Adrenal gland (tissue), 9 donors: ENCODE measurements at regions not wholly inside any gene's neighbourhood (a gene's known extent, or its start where the extent isn't known, plus 50 kb on each side); places are given as distances from the start of the nearest gene placed in this dataset.

Source experiments
- DNase-seq, 7 donors: peaks; one replicate each; pipeline ENCODE4 v3.0.0-alpha.2; 2019 to 2020
- H3K27ac ChIP-seq, 5 donors: fragments of 200-600 bp; sonication (generic) in 4 of 5; 1 replicate in 3 of 5; 2 replicates in 2 of 5; pipeline versions ENCODE4 v1.5.1 to v1.8.0; 2016 to 2020; ENCODE audit warnings: mild to moderate bottlenecking in 1 of 5
- H3K27me3 ChIP-seq: fragments of 200-600 bp; 2 replicates; pipeline ENCODE4 v1.8.0; 2021
- H3K36me3 ChIP-seq, 2 donors: fragments of 200-600 bp; replicated peaks in 1 of 2; 1 replicate in 1 of 2; 2 replicates in 1 of 2; pipeline versions ENCODE4 v1.5.1 to v1.8.0; 2018 to 2022
- H3K4me1 ChIP-seq, 2 donors: fragments of 200-600 bp; replicated peaks in 1 of 2; 1 replicate in 1 of 2; 2 replicates in 1 of 2; pipeline versions ENCODE4 v1.5.1 to v1.8.0; 2018 to 2021
- H3K4me3 ChIP-seq, 4 donors: fragments of 200-600 bp; sonication (generic) in 3 of 4; one replicate each; pipeline ENCODE4 v1.5.1; 2016 to 2018
- H3K9me3 ChIP-seq, 3 donors: fragments of 200-600 bp; sonication (generic) in 1 of 3; replicated peaks in 1 of 3; 1 replicate in 2 of 3; 2 replicates in 1 of 3; pipeline versions ENCODE4 v1.5.1 to v1.8.0; 2016 to 2021
- CTCF ChIP-seq, 6 experiments: fragments of 450-650 bp in 4 of 6; fragments of 200-600 bp in 2 of 6; sonication (generic) in 1 of 6; IDR thresholded peaks; 1 replicate in 5 of 6; 2 replicates in 1 of 6; pipeline versions ENCODE4 v1.5.1 to v1.8.0; 2016 to 2021; ENCODE audit warnings: antibody characterized with exemption in 6 of 6, mild to moderate bottlenecking in 2 of 6, moderate library complexity in 1 of 6
- POLR2A ChIP-seq, 2 donors: fragments of 450-650 bp; IDR thresholded peaks; one replicate each; pipeline ENCODE4 v1.6.1; 2017; ENCODE audit warnings: antibody characterized with exemption in 2 of 2, mild to moderate bottlenecking in 2 of 2, moderate library complexity in 1 of 2
- WGBS, 4 donors: extraction: QIAGEN DNeasy Blood & Tissue Kit in 2 of 4; methylation state at CpG; one replicate each; pipeline versions ENCODE4 v1.1.5 to v1.1.7; 2013 to 2017; 5-methylcytosine and 5-hydroxymethylcytosine counted together
- intact Hi-C, 2 donors: fragments of 100-400 bp; cut with DNase I; formaldehyde crosslinking; loops; one replicate each; pipeline versions ENCODE4 v1.14.1 to v1.15.0; 2022 to 2023
- donor health status: healthy with polysubstance abuse.
- donor health status: Bipolar disorder and iron deficiency.
- donor health status: DM: yes; HTN: yes; CAD: no.
- donor health status: DM: no; HTN: no; CAD: no.
- donor health status: DM: no; HTN: no; CAD: no.

GRCh38 chr2:239540174-239540573 is 139.4 kb upstream of the HDAC4 start:
- Histone ChIP-seq H3K27ac (no peak overlapping the region), H3K4me1 (no peaks in the 10 kb centered on the region), H3K27me3 (no peaks in the 10 kb centered on the region), H3K36me3 (no peaks in the 10 kb centered on the region), H3K9me3 (no peaks in the 10 kb centered on the region), H3K4me3 (no peak overlapping the region)
- intact Hi-C loops = no loop called here
- DNase-seq = no peak
- no peak for TF ChIP-seq POLR2A (IDR thresholded peaks at IDR 0.05)
- no peak for TF ChIP-seq CTCF (IDR thresholded peaks at IDR 0.05)
- WGBS, 4 donors = 68 to 78% (median 75%) methylated on average over 7 of the region's 7 CpGs

- H3K27me3 ChIP-seq = no peaks in the 10 kb centered on the region
- H3K4me3 ChIP-seq = no peak overlapping the region
- H3K27ac ChIP-seq = no peak overlapping the region
- TF ChIP-seq CTCF (IDR thresholded peaks at IDR 0.05) (no peak), POLR2A (IDR thresholded peaks at IDR 0.05) (no peak)
- DNase-seq = no peak
- no peaks in the 10 kb centered on the region for H3K4me1 ChIP-seq
- H3K36me3 ChIP-seq = no peaks in the 10 kb centered on the region
- no peaks in the 10 kb centered on the region for H3K9me3 ChIP-seq
- intact Hi-C loops = no loop called here
- 77 to 85% (median 82%) methylated on average over 10 to 11 of the region's 11 CpGs for WGBS, 4 donors
Observed at GRCh38 chr2:239539776-239540100, 138.9 kb upstream of the HDAC4 start.

- no peak for TF ChIP-seq POLR2A (IDR thresholded peaks at IDR 0.05)
- no peak for TF ChIP-seq CTCF (IDR thresholded peaks at IDR 0.05)
- DNase-seq = no peak
- WGBS, 4 donors = 76 to 84% (median 81%) methylated on average over 6 to 7 of the region's 7 CpGs
- Histone ChIP-seq H3K36me3 (no peaks in the 10 kb centered on the region), H3K27me3 (no peaks in the 10 kb centered on the region), H3K4me1 (no peaks in the 10 kb centered on the region), H3K9me3 (no peaks in the 10 kb centered on the region), H3K4me3 (no peak overlapping the region), H3K27ac (no peak overlapping the region)
- intact Hi-C loops = no loop called here
Observed at GRCh38 chr2:239539083-239539775, 138.4 kb upstream of the HDAC4 start.

DNA sequence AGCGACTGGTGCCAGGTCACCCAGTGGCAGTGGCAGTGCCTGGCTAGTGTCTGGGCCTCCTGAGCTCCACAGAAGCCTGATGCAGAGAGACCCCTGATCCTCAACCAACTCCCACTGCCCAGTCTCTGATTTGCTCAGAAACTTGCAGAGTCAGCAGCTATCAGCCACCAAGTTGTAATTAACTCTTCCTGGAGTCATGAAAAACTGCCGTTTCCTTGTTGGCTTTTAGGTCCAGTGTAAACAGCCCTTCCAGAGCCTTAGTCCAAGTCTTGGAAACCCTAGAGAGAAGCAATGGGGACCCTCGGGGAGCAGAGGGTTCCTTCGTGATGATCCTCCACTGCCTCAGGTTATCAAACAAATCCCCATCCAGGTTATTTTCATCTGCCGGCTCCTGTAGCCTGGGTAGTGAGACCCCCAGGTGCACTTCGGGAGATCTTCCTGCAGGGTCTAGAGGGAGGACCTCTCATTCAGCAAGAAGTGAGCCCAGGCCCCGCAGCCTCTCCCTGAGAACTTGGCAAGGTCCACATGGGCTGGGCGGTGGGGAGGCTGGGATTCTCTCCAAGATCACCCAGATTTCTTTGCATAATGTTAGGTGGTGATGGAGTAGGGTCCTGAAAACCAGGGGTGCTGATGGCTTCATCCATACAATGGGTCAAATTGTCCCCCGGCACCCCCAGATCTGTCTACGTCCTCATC is 137.7 kb upstream of the HDAC4 start:
- Histone ChIP-seq H3K9me3 (no peaks in the 10 kb centered on the region), H3K4me3 (no peak overlapping the region), H3K36me3 (no peaks in the 10 kb centered on the region), H3K27me3 (no peaks in the 10 kb centered on the region), H3K4me1 (no peaks in the 10 kb centered on the region), H3K27ac (no peak overlapping the region)
- 73 to 83% (median 77%) methylated on average over 8 to 10 of the region's 10 CpGs for WGBS, 4 donors
- intact Hi-C loops = no loop called here
- TF ChIP-seq CTCF (IDR thresholded peaks at IDR 0.05) = no peak
- TF ChIP-seq POLR2A (IDR thresholded peaks at IDR 0.05) = no peak
- DNase-seq = no peak
